Mammary epithelial cell (primary cell): ENCODE measurements at regions not wholly inside any gene's neighbourhood (a gene's known extent, or its start where the extent isn't known, plus 50 kb on each side); places are given as distances from the start of the nearest gene placed in this dataset.

Source experiments
- EZH2 ChIP-seq: IDR thresholded peaks from 2 replicates; pipeline ENCODE4 v1.6.1; 2012; ENCODE audit warnings: low read length, inconsistent platforms, borderline replicate concordance
- TF ChIP-seq, protein P1 (sequence below), 2 donors: IDR thresholded peaks in 1 of 2; conservative IDR thresholded peaks in 1 of 2; 2 replicates each; pipeline ENCODE4 v1.5.1; 2011 to 2012; ENCODE audit warnings: inconsistent platforms in 2 of 2, low read length in 2 of 2, mild to moderate bottlenecking in 2 of 2, control low read depth in 1 of 2, low read depth in 1 of 2; ENCODE audit not compliant: insufficient read depth in 1 of 2; ENCODE audit errors: extremely low read depth in 1 of 2

- TF ChIP-seq, protein P1, sequence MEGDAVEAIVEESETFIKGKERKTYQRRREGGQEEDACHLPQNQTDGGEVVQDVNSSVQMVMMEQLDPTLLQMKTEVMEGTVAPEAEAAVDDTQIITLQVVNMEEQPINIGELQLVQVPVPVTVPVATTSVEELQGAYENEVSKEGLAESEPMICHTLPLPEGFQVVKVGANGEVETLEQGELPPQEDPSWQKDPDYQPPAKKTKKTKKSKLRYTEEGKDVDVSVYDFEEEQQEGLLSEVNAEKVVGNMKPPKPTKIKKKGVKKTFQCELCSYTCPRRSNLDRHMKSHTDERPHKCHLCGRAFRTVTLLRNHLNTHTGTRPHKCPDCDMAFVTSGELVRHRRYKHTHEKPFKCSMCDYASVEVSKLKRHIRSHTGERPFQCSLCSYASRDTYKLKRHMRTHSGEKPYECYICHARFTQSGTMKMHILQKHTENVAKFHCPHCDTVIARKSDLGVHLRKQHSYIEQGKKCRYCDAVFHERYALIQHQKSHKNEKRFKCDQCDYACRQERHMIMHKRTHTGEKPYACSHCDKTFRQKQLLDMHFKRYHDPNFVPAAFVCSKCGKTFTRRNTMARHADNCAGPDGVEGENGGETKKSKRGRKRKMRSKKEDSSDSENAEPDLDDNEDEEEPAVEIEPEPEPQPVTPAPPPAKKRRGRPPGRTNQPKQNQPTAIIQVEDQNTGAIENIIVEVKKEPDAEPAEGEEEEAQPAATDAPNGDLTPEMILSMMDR (conservative IDR thresholded peaks at IDR 0.05 in 1 of 2, IDR thresholded peaks at IDR 0.05 in 1 of 2; ENCODE audit: extremely low read depth in 1 of 2, insufficient read depth in 1 of 2, low read depth in 1 of 2, low read length in 2 of 2) = no peak
- no peak for TF ChIP-seq EZH2
These were observed 249.8 kb upstream of the ZNF608 start for GRCh38 chr5:124996023-124996763.
